GM18873 (cell line): ENCODE measurements at regions not wholly inside any gene's neighbourhood (a gene's known extent, or its start where the extent isn't known, plus 50 kb on each side); places are given as distances from the start of the nearest gene placed in this dataset.

Experiments used
- ATAC-seq: cut with Tn5 transposase; IDR thresholded peaks from one replicate; pipeline ENCODE4 v1.9.1; 2021; ENCODE audit warnings: mild to moderate bottlenecking, moderate library complexity, moderate number of reproducible peaks; ENCODE audit not compliant: unreplicated experiment, low FRiP score

DNA sequence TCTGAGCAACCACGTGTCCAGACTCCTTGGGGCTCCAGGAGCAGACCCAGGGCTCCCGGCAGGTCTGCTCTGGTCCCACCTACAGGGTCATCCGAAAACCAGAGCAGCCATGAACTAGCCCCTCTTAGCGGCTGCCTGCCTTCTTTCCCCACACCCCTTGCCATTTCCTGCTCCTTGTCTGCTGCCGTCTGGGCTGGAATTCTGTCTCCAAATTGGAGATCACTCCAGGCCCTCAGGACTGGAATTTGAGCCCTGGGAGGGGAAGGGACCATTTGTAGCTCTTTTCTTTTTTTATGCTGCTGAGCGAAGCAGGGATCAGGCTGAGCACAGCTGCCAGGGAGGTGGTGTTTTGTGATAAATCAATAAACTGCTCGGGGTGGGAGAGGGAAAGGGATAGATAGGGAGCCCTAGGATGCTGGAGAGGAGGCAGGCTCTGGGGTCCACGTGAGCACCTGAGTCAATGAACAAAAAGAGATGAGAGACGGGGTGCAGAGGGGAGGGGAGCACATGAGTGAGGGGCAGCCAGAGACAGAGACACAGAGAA lies 257.5 kb downstream of the ENGASE start:
- no peak for ATAC-seq

DNA sequence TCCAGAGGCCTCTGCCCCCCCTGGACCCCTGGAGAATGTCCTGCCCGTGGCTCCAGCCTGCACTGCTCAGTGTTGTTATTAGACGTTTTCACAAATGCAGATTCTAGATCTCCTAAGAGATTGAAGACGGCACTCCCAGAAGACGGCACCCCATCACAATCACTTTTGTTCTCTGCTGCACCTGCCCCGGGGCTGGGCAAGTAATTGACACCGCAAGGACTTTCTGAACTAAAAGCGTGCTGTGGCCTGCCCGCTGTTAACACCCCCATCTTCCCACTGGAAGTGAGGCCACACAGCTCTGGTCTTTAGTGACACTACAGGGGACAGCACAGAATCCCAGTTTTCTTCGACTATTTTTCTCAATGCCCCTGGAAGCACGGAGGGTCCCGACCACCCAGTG lies 256.9 kb downstream of the ENGASE start:
- ATAC-seq: no peak

DNA sequence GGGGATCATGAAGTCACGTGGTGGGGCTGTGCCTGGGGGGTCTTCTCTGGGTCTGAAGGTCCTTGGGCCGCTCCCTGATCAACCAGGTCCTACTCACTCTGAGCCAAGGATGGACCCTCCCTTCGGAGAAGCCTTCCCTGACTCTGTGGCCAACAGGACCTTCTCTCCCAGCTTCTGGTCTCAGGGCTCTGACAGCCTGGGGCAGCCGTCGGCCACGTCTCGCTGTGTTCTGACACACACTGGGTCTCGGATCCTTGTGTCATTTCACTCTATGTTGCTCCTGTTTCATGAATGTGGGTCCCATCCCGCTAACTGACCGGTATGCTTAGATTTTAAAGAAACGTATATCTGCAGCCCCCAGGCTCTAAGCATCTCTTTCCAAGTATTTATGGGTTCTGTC lies 256.1 kb downstream of the ENGASE start:
- no peak for ATAC-seq

DNA sequence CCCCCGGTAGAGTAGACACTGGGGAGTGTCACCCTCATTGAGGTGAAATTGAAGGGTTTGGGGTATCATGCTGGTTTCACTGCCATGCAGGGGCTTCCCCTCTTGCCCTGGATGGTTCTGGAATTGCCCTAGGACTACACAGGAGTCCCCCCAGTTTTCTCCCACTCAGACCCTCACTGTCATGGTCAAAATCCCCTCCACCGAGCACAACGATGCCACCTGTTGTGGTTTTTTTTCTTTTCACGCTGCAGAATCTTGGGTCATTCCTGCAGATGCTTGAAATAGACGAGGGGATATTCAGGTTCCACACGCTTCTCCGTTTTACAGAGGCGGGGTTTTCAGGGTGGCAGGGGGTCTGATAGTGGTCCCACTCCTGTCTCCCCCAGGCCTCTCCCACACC lies 255.6 kb downstream of the ENGASE start:
- ATAC-seq: no peak

DNA sequence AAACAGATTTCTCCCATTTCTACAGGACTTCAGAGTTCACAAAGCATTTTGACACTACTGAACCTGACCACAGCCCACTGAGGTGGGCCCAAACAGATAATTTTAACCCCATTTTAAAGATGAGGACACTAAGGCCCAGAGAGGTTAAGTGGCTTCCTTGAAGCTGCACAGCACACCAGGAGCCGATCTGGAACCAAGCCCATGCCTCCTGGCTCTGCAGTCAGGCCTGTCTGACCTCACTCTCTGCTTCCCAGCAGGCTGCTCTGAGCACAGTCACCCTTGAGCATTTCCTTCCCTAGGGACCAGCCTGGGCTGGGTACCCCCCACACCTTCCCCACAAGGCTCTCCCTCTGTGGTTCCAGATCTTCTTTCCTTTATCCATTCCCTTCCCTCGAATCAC lies 252.2 kb downstream of the ENGASE start:
- ATAC-seq: no peak

DNA sequence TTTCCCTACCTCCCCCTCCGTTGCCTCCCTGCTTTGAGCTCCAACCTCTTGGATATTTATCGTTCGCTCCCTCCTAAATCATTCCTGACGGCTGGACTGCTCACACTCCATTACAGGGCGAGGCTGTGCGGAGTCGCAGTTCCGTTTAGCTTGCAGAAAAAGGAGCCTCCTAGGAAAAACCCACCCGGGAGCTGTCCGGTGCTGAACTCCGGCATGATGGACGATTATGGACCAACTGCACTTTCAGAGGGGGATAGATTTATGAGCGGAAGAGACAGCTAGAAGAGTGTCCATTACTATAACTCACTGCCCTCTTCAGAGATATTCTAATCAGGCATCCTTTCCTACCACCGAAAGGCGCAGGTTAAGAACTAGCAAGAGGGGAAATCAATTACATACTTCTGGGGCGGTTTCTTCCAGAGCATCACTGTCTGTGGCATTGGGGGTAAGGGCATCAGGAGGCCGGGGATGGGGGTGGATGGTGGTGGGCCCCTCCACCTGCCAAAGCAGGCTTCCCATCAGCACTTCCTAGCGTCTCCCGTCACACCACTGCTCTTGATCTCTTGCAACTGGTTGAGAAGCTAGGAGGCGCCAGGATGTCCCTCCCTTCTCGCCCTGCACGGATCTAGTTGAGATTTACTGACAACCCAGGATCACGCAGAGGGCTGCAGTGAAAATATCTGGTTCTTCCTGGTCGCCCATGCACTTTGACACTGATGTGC lies 251.2 kb downstream of the ENGASE start:
- no peak for ATAC-seq

DNA sequence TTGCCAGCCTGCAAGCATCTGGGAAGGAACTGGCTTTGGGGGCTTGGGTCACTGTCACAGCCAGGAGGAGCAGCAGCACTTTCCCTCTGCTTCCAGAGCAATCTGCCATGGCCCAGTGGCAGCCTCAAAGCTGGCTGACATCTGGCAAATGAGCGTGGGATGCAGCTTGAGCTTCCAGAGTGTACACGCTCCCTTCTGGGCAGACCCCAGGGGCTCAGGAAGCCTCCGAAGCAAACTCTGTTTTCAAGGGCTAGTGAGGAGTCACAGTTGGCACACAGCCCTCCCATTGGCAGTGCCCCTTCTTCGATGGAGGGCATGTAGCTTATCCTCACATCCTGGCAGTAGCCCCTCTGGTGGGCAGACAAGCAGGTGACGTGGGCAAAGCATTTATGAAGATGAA lies 249.6 kb downstream of the ENGASE start:
- ATAC-seq: no peak

DNA sequence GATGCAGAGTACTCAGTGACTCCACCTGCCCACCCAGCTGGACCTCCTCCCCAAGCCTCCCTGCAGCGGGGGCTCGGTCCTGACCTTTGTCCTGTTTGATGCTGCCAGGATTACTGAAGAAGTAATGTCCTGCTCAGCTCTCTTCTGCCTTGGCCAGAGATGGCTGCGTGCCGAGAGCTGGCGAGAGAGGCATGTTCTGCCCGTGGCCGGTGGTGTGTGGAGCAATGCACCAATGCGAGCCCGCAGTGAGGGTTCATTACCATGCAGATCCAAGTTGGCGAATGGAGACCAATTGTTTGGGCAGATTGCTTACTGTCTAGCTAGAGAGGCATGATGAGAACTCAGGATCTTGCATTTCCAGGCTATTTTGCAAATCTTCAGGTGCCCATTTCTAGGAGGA lies 248.9 kb downstream of the ENGASE start:
- ATAC-seq: no peak

DNA sequence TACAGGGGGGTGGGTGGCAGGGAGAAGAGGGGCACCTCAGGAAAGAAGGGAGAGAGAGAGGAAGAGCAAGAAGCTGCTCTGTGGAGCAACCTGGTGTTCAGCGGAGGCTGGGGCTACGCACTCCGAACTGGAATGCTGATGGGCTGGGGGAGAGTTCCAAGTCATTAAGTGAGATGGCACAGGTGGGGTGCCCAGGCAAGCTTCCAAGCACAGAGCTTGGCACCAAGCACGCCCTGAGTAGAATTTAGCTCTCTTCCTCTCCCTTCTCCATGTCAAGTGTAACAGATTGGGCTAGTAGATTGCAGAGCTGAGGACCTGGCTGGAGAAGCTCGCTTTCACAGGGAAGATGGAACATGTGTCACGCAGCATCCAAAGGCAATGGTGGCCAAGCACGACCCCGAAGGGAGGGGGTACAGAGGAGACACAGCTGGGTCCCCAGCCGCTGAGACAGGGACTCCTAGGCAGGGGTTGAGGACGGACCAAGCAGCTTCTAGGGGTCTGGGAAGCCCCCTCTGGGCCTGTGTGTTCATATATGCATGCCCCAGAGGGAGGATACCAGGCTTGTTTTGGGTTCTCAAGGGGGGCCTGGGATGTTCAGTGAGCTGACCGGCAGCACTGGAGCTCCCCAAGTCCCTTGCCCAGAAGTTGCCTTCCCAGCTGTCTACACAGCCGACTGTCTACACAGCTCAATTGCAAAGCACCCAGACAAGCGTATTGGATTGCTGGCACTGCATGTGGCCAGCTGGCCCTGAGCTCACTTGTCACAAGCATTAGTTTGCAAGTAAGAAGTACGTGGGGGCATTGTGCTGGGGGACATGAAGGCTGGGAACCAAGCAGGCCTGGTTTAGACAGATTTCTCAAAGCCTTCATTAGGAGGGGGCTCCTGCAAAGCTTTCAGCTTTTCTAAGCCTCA lies 247.8 kb downstream of the ENGASE start:
- ATAC-seq: no peak

DNA sequence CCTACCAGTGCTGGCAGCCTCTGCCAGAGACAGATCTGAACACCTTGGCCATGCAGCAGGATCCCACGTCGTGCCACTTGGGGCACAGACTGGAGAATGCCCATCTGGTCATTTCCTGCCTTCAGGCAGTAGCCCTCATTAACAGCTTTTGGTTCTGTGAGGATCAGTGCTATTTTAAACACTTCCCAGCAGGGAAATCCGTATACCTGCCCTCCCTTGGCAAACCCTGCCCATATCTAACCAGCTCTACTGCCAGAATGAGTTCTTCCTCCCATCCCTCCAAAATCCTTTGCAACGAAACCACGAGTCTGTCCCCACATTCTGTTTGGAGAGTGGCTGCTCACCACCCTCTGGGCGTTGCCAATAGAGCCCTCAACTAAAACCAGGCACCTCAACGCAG lies 245.7 kb downstream of the ENGASE start:
- no peak for ATAC-seq

DNA sequence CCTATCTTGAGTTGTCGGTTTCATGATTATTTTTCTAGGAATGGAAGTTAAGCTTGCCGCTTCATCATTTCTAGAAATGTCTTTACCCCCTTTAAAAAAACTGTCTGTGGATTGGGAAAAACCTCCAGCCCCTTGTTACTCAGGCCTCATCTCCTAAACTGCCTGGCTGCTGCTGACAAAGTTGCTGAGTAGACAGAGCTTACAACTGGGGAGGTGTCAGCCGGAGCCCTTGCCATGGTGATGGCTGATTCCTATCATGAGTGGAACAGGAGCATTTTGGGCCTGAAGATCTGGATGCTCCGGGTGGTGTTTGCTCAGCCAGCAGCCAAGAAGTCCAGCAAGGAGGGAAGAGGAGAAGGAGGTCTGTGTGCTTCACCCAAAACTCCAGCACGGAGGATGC lies 243.3 kb downstream of the ENGASE start:
- ATAC-seq: no peak

DNA sequence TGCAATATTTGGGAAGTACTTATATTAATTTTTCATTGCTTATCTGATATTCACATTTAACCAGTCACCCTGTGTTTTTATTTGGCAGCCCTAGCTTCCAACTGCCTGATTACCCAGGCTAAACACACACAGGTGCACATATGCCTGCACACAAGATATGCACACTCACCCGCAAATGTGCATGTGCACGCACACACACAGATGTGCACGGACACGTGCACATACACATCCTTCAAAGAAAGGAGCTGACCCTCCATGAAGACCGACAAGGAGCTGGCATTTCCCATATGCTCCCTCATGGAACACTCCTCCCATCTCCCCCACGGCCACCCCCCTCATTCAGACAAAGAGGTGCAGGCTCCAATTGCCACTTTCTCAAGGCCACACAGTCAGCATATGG lies 242.2 kb downstream of the ENGASE start:
- no peak for ATAC-seq

DNA sequence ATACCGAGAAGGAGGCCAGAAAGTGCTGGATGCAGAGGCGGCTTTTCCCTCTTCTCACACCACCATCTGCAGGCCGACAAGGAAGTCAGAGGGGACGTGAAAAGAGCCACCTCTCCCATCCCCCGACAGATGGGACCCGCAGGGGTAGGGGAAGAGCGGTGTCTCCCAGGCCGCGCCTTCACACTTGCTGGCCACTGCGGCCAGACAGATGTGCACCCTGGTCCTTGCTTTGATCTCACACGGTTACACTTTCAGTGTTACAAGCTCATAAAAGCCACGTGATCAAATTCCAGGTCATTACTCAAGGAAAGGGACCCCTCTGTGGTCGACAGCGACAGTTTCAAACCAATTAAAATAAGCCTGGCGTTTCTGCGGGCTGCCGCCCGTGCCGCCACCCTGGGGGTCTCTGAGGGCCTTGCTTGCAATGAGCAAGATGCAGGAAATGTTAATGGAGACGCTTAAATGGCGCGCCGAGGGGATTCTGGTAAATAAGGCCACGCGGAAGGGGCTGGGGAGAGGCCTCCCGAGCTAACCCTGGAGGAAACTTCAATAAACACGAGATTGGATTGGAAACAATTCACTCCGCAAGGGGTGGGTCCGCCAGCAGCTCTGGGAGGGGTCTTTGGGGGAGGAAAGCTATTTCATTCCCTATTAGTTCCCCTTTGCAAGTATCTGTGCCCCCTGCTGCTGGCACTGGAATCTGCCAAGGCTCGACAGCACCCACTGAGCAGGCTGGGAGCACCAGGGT lies 240.9 kb downstream of the ENGASE start:
- ATAC-seq: no peak

DNA sequence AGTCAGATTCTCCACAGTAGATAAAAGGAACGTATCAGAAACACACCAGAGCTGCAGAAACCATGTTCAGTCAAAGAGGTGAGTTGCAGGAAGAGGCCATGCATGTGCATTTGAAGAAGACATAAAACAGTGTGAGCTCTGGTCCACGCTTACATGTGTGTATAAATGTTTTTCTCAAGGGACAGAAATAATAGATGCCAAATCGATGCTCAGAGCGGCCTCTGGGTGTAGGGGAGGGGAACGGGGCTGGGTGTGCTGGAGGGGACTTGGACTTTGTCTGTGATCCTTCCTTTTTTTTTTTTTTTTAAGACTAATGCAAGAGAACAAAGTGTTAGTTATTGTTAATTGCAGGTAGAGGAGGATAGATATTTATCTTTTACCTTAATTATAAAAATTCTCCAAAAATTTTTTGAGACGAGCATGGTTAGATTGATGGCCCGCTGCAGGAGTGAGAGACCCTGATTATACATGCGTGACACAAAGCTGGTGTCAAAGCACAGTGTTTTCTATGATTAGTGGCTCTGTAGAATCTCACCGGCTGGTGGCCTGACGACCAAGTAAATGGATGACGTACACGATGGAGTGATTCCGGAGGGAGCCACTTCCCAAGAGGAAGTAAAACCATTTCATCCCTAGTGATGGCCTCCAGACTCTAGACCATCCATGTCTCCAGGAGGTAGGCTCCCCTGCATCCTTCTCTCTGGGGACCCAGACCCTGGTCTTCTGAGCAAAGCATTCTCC lies 240.2 kb downstream of the ENGASE start:
- ATAC-seq: no peak

DNA sequence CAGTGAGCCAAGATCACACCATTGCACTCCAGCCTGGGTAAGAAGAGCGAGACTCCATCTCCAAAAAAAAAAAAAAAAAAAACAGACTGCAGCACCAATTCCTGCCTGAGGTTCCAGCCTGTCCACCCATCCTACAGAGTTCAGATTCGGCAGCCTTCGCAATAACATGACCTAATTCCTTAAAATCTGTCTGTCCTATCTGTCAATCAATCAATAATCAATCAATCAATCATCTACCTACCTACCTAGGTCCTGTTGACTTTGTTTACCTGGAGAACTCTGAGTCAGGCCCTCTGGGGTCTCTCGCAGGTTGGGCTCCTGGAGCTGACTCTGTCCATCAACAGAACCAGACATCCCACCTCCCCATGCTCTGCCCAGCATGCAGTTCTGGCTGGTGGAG lies 236.7 kb downstream of the ENGASE start:
- ATAC-seq: no peak

DNA sequence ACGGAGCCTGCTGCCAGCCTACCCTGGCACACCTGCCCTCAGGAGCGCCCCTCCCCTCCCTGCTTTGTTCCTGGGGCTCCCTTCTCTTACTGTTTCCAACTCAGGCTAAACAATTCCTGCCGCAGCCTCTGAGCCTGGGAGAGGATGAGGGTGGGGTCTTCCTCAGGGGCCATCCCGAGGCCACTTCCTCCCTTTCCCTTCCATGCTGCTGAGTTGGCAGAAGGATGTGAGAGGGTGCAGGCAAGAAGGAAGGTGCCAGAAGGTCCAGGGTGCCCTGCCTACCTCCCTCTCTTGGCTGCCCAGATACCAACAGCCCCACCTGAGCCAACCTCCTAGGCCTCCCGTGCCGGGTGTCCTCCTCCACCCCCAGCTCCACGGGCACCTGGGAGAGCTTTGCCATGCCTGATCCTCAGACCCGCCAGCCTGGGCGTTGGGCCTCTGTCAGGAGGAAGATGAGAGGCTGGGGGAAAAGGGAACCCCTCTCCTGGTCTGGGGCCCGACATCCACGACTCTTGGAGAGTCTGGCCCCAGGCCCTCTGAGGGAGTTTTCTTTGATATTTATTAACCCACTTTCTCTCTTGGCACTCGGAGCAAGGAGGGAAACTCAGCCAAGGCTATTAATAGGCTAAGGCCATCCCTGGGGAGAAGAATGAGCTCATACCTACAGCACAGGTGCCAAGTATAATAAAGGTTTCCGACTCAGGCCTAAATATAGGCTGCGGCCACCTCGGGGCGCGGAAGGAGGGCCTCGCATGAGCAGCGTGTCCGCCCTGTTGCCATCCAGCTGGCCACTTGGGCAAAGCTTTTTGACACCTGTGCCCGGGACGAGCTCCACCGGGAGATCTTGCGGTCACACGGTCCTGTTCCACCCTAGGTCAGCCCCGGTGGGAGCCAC lies 232.0 kb downstream of the ENGASE start:
- ATAC-seq: no peak

DNA sequence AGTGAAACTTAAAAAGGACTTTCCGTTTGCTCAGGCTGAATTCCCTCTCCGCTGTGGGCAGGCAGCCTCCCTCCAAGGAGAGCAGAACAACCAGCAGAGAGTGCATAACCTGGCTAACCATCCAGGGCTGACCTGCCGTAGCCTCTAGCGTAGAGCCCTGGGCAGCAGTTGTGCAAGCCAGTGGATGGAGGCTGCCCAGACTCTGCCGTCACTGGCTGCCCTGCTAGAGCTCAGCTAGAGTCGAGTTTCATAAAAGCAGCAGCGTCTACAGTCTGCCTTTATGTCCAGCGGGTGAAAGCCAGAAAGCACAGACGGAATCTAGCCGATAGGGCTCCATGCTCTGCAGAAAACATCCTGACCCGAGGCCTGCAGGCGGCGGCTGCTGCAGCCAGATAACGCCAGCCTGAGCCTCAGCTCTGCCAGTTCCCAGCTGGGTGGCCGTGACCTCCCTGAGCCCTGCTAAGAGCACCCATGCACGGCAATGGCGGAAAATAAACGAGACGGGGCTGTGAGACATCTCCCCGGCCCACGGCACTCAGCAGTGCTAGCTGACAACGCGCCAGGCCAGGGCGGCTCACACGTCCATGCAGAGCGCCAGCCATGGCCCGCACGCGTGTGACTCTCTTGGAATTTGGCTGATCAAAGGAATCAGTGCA lies 231.3 kb downstream of the ENGASE start:
- no peak for ATAC-seq

DNA sequence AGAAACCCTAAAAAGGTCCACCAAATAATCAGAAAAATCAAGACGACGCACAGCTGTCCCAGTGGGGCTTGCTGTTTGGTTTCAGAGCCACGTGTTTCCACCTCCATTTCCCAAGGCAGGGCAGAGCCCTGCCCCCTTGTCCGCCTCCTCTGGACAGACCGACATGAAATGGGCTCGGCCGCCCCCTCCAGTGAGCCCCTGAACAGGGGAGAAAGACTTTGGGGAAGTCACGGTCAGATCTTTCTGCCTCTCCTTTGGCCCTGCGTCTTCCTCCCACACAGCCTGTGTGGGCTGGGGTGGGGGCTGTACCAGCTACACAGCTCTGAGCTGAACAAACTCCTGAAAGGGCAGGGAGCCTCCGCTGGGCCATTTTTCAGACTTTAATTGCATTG lies 230.7 kb downstream of the ENGASE start:
- no peak for ATAC-seq

DNA sequence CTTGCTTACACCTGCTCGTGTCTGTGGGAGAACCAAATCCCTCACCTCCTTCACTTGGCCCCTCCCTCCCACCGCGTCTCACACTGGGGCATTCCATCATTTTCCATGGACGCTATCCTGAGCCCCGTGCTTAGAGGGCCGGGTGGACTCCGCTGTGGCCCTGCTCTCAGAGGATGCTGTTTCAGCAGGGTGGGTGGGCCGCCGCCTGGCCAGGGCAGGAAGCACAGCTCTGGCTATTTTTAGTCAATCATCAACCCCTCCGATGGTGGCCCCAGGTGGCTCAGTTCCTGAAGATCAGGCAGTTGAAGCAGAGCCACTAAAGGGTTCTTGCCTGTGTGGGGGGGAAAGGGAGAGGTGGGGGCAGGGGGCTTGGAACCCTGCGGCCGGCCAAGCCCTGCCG lies 230.3 kb downstream of the ENGASE start:
- ATAC-seq: no peak
